ENCODE measurements at regions not wholly inside any gene's neighbourhood (a gene's known extent, or its start where the extent isn't known, plus 50 kb on each side); places are given as distances from the start of the nearest gene placed in this dataset.

GRCh38 chr10:121680879-121681655, 82.8 kb upstream of the FGFR2 start:
- TF ChIP-seq POLR2A (IDR thresholded peaks at IDR 0.05) (no peak), CTCF (IDR thresholded peaks at IDR 0.05) (no peak)

All from breast epithelium (tissue), 3 donors.